HG03103 (cell line): ENCODE measurements at regions not wholly inside any gene's neighbourhood (a gene's known extent, or its start where the extent isn't known, plus 50 kb on each side); places are given as distances from the start of the nearest gene placed in this dataset.
"Not testable (repeated sequence)": the region's sequence is repeated elsewhere in the genome, so short reads cannot be mapped to it uniquely, and the experiment has no call there.

Experiments used
- ATAC-seq: cut with Tn5 transposase; IDR thresholded peaks from one replicate; pipeline ENCODE4 v1.9.1; 2021; ENCODE audit warnings: low read depth; ENCODE audit not compliant: unreplicated experiment

DNA sequence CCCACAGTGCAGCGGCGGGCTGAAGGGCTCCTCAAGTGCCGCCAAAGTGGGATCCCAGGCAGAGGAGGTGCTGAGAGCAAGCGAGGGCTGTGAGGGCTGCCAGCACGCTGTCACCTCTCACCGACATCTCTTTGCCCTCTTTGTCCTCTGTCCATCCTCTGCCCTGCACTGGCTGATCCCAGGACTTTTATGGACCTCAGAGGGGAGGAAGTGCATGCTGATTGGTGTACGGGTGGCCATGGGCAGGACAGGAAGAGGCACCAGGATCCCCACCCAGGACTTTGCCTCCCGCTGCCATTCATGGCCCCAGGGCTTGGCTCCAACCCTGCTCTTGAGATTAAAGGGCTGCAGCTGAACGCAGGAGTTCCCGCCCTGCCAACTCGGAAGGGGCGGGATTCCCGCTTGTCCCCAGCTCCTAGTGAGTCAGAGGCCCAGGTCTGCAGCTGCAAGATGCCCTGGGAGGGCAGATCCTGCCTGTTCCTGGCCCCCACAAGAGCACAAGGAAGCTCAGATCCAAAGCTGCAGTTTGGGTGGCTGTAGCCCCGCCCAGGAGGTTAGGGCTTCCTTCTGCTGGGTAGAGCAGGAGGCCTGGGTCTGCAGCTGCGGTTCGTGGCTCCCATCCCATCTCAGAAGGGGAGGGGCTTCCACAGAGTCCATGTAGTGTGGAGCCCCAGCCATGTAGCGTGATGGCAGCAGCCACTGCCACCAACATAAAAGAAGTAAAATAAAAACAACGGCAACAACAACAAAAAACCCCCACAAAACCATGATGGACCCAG, 1716.7 kb downstream of the SLITRK1 start:
- ATAC-seq: no peak

DNA sequence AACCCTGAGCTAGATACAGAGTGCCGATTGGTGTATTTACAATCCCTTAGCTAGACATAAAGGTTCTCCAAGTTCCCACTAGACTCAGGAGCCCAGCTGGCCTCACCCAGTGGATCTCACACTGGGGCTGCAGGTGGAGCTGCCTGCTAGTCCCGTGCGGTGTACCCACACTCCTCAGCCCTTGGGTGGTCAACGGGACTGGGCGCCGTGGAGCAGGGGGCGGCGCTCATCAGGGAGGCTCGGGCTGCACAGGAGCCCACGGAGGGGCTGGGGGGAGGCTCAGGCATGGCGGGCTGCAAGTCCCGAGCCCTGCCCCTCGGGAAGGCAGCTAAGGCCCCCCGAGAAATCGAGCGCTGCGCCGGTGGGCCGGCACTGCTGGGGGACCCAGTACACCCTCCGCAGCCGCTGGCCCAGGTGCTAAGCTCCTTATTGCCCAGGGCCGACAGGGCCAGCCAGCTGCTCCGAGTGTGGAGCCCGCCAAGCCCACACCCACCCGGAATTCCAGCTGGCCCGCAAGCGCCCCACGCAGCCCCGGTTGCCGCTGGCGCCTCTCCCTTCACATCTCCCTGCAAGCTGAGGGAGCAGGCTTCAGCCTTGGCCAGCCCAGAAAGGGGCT, 1717.4 kb downstream of the SLITRK1 start:
- not testable (repeated sequence) for ATAC-seq

DNA sequence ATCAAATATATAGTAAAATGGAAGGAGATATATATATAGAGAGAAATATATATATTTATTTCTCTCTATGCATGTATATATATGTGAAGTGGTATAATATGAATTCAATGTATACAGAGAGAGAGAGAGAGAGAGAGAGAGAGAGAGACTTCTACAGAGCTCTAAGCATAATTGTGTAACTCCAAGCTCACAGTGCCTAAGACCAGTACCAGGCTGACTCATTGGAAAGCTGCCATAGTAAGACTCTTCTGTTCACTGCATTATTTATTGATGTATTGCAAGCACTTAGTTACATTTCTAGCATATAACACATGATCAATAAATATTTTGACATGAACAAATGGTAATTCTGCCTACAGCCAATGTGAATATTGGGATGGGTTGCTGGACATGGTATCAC, 1734.7 kb downstream of the SLITRK1 start:
- no peak for ATAC-seq

DNA sequence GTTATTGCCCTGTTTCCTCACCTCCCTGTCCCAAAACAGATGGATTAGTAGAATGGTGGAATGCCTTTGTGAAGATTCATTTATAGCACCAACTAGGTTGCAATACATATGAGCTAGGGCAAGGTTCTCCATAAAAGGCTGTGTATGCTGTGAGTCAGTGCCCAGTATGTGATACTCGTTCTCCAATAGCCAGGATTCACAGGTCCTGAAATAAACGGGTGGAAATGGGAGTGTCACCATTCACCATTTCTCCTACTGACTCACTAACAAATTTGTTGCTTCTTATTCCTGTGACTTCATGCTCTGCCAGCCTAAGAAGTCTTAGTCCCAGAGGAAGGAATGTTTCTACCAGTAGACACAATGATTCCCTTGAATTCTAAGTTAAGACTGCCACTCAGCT, 1745.4 kb downstream of the SLITRK1 start:
- no peak for ATAC-seq

DNA sequence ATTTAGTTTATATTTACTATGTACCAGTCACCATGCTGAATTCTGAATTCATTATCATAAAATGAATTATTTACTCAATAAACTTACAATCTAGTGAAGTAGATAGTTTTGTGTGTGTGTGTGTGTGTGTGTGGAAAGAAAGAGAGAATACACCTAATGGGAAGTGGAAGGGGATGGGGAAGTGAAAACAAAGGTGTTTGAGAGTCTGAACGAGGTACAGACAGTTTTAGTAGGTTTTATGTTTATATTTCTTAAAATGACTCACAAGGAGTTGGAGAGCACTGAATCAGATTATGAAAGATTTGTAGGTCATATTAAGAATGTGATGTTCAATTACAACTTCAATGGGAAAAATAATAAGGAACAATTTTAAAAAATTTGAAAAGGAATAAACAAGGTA, 1753.0 kb downstream of the SLITRK1 start:
- no peak for ATAC-seq

DNA sequence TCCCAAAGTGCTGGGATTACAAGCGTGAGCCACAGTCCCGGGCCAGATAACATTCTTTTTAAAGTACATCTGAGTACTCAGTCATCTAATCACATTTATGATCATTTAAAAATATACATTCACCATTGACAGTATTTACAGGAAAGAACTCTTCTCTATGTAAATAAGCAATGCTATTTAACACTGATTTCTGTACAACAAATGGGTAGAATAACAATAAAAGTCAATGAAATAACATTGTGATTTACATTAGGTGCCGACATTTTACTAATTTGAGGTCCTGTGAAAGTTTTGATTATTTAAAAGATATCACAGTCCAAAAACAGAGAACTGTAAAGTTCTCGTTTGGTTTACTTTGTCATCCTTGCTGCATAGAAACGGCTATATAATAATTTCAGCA, 1763.7 kb downstream of the SLITRK1 start:
- ATAC-seq: no peak

DNA sequence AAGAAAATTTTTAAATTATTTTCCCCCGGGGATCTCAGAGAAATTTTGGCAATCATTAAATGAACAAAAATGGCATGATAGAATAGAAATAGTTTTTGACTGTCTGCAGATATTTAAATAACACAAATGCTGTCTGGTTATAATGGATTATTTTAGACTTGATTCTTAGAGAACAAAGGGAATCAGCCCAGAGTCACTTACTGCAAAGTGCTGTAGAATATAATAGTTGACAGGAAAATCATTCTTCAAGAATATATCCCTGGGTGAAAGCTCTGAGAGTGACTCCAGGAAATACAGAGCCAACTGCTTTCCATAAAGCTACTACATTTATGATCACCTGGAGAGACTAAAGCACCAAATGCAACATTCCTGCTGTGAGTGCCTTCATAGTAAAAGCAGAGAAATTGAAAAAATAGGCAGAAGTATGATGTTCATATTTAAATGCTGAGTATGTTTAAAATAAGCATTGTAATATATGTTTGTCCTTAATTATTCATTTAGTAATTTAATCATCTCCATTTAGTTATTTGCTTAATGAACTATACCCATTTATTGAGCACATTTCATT, 1765.8 kb downstream of the SLITRK1 start:
- ATAC-seq: no peak

DNA sequence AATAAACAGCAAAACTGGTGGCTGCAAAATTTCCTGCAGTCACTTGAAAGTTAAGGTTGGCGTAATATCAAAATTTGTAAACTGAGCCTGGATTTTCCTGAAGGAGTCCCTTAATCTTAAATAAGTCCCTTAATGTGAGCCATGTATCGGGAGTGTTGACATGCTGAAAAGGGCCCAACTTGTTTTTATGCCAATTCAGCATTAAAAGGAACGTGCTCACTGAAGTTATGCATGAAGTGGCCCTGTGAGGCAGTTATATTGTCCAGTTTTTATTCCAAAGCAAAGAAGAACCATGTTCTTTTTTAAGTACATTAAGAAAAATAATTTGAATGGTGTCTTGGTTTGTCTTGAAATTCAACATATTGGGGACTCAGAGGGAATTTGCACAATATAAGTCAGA, 1766.9 kb downstream of the SLITRK1 start:
- ATAC-seq: no peak

DNA sequence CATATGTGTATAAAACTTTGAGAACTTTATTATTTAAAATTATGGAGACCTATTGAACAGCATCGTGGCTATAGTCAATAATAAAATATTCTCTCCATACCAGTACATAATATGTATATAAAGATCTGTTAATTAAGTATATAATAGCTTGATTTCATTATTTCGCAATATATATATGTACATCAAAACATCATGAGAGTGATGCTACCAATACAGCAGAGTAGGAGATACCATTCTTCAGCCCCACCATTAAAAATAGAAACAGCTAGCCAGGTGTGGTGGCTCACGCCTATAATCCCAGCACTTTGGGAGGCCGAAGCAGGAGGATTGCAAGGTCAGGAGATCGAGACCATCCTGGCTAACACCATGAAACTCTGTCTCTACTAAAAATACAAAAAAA, 1755.3 kb upstream of the SPRY2 start:
- ATAC-seq: no peak

DNA sequence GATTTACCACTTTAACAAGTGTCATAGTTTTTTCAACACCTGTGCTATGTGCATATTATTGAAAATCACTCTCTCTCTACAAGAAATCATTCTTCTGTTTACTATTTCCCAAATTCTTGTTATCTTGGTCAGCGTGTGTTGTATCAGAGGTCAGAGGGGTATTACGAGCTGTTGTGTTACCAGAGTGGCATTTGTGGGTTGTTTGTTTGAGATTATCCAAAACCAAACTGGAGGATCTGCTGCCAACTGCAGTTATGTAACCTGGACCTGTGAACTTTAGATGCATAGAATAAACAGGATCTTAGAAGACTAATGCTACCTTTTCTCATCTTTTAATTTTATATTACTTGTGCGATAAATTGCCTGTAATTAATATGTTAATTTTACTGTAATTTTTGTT, 1751.4 kb upstream of the SPRY2 start:
- ATAC-seq: no peak

DNA sequence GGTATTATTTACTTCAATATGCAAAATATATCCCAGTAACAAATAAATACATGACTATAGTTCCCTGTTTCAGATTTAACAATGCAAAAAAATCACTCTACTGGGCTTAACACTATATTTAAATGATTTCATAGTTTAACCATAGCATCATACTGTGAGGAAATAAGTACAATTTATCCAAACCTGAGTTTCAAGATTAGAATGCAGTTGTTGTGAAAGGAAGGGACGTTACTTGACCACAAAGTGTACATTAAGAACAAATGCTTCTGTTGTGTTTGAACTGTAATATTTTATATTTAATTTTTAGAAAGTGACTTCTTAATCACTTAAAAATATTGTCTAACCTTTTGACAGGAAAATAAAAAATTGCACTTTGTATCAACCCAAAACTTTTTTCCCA, 1747.9 kb upstream of the SPRY2 start:
- ATAC-seq: no peak

DNA sequence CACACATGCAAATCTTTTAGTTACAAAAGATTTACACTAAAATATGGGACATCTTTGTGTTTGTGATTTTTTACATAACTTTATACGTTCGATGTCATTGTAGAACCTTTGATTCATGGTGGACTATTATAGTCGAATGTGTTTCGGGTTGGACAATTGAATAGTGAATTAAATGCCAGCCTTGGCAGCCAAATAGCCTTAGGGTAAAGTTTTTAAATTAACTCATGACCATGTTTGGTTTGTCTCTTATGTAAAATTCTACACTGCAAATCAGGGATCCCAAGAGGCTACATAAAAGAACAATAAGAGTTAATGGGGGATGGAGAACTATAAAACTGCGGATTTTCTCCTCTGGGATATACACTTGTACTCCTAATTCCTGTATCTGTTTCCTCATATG, 1735.6 kb upstream of the SPRY2 start:
- ATAC-seq: no peak

DNA sequence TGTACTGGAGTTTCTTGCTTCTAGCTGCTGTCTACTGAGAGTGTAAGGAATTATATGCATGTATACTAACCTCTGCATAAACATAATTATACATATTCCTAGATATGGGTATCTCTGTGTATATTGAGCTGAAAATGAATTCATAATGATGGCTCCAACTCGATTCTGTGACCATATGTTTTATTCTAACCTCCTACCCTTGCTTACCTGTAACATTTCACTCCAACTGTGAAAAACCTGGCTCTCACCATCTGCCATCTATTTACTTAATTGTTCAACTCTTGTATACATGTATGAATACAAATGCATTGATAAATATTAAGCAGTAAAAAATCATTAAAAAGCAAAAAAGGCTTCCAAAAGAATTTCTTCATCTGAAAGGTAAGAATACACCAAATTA, 1729.5 kb upstream of the SPRY2 start:
- ATAC-seq: no peak

DNA sequence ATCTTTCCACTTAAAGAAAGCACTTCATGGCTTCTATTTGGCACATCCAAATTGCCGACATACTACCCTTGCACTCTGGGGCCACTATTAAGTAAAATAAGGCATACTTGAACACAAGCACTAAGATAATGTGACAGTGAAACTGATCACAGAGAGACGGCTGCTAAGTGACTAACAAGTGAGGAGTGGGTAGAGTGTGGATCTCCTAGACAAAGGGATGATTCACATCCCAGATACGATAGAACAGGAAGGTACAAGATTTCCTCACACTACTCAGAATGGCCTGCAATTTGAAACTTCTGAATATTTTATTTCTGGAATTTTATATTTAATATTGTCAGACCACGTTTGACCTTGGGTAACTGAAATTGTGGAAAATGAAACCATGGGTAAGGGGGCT, 1721.8 kb upstream of the SPRY2 start:
- ATAC-seq: no peak

DNA sequence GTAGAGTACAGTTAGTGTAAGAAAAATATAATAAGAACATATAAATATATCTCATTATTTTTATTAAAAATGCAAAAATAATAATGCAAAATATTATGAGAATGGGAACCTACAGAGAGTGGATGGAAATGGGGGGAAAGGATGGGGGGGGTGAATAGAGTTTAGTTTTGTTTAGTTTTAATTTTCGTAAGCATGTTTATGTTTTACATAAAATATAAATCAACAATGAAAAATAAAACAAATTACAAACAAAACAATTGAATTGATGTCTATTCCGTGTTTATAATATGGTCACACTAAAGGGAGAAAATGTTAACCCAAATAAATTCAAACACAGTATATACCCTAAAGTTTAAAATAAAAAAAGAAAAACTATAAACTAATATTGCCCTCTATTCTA, 1717.4 kb upstream of the SPRY2 start:
- ATAC-seq: no peak

DNA sequence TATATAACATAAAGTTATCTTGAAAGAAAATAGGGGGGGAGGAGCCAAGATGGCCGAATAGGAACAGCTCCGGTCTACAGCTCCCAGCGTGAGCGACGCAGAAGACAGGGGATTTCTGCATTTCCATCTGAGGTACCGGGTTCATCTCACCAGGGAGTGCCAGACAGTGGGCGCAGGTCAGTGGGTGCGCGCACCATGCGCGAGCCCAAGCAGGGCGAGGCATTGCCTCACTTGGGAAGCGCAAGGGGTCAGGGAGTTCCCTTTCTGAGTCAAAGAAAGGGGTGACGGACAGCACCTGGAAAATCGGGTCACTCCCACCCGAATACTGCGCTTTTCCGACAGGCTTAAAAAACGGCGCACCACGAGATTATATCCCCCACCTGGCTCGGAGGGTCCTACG, 1704.4 kb upstream of the SPRY2 start:
- ATAC-seq: not testable (repeated sequence)

DNA sequence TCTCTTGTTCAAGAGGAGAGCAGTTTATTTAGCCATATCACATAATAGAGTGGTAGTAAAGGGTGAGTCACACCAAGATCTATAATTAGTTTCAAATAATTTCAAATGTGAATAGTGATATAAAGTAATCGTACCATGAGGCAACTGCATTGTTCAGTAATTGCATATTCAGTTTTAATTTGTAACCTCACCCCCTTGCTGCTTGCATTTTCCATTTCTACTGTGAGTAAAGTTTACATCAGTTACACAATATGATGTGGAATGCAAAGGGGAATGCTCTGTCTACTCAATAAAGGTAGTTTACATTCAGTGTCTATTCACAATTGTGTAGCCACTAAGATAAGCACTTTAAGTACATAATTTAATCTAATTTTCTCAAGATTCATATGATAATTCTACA, 1695.7 kb upstream of the SPRY2 start:
- ATAC-seq: no peak

DNA sequence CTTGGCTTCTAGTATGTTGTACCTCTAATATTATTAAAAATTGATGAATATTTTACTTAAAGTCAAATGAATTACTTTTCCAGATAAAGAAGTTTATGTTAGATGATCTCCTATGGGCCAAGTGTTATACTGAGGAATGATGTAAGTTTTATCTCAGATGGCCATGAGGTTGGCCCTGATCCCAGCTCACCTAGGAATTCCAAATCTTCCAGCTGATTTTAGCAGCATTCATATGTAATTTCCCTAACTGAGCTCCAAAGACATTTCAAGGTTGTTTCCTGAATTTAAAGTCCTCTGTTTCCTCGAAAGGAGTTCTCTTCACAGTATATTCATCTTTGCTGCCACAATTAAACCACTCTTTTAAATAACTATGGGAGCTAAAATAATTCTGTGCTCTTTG, 1670.4 kb upstream of the SPRY2 start:
- ATAC-seq: no peak

DNA sequence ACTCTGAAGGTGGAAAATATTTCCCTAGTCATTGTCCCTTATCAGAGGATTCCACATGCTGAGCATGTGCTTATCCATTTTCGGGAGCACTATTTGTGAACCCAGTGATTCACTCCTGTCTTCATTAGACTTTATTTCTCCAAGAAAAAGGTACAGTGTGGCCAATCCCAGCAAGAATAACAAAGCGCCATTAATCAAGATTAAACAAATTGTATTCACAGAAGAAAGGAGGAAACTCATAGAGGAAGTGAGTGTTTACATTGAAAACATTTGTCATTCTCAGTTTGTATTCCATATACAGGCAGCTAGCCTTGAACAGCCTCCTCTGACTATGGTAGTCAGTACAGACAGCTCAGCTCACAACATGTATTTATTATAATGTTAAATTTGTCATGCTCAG, 1669.9 kb upstream of the SPRY2 start:
- no peak for ATAC-seq

DNA sequence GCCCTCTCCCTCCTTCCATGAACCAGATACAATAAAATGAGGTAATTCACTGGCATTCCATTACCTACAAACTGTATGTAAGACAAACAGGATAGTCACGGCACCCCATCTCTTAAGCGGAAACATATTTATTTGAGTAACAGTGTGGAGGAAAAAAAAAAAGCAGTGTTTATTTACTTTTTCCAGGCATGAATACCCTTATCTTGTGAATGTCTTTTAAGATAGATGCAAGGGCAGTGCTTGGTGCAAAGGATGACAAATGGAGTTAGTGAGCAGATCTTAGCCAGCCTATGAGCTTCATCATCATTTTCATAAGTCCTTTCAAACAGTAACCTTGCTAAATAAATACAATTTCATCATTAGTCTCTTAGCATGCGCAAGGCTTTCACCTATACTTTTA, 1661.8 kb upstream of the SPRY2 start:
- ATAC-seq: no peak

DNA sequence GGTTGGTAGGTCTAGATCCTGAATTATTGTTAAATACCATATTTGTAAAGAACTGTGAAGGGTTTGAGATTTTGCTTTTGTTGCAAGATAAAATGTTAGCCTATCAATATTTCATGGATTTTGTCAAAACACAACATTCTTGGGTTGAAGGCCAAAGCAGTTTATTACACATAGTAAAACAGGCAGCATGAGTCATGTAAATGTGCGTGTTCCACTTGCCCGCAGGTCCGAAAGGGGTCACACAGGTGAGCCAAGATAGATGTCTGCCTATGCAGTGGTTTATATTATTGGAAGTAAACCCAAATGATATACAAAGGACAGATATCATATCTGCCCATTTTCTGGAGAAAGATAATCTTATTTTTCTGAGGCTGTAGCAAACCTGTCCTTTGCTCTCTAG, 1654.4 kb upstream of the SPRY2 start:
- ATAC-seq: no peak

DNA sequence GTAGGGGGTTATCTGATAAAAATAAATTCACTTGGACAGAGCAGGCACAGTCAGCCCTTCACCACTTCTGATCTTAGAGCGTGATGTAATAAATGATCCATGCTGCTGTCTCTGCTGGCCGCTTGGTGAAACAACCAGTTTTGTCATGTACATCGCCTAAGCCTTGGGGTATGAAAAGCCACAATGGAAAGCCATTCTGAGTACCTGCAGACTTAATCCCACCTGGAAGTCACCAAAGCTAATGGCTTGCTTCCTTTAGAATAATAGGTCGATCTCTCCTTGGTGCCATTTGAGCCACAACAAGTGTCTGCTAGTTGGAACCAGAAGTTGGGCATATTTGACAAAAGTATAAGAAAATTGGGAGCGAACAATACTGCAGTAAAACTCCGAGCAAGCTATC, 1649.7 kb upstream of the SPRY2 start:
- no peak for ATAC-seq
